Nephron progenitor cell (in vitro differentiated cells): ENCODE measurements at regions not wholly inside any gene's neighbourhood (a gene's known extent, or its start where the extent isn't known, plus 50 kb on each side); places are given as distances from the start of the nearest gene placed in this dataset.
"Not testable (repeated sequence)": the region's sequence is repeated elsewhere in the genome, so short reads cannot be mapped to it uniquely, and the experiment has no call there.

Experiments used
- DNase-seq: peaks from one replicate; pipeline ENCODE4 v3.0.0; 2021
- H3K27ac Mint-ChIP-seq: 2 replicates; pipeline ENCODE4 v1.8.0; 2021; ENCODE audit warnings: mild to moderate bottlenecking, moderate library complexity, mixed read lengths
- H3K27me3 Mint-ChIP-seq: 2 replicates; pipeline ENCODE4 v1.8.0; 2021; ENCODE audit warnings: mild to moderate bottlenecking, low read depth, mixed read lengths; ENCODE audit not compliant: poor library complexity
- H3K36me3 Mint-ChIP-seq: 2 replicates; pipeline ENCODE4 v1.8.0; 2021; ENCODE audit warnings: low read depth, mixed read lengths
- H3K4me1 Mint-ChIP-seq: 2 replicates; pipeline ENCODE4 v1.8.0; 2021; ENCODE audit warnings: mixed read lengths
- H3K4me3 Mint-ChIP-seq: 2 replicates; pipeline ENCODE4 v1.8.0; 2021; ENCODE audit warnings: mild to moderate bottlenecking, moderate library complexity, mixed read lengths
- H3K9me3 Mint-ChIP-seq: 2 replicates; pipeline ENCODE4 v1.8.0; 2021; ENCODE audit warnings: mild to moderate bottlenecking, moderate library complexity, mixed read lengths
- CTCF ChIP-seq: fragments of 200-600 bp; sonication (generic); IDR thresholded peaks from 2 replicates; pipeline ENCODE4 v1.5.0; 2021; ENCODE audit warnings: antibody characterized with exemption

- peaks cover 24% of the 10 kb centered on the region for H3K27me3 Mint-ChIP-seq
- no peaks in the 10 kb centered on the region for H3K36me3 Mint-ChIP-seq
- no peak for TF ChIP-seq CTCF
- H3K27ac Mint-ChIP-seq: no peak overlapping the region
- H3K4me3 Mint-ChIP-seq: no peak overlapping the region
- H3K4me1 Mint-ChIP-seq: peaks cover 47% of the 10 kb centered on the region
- no peak for DNase-seq
- no peaks in the 10 kb centered on the region for H3K9me3 Mint-ChIP-seq
Observed at GRCh38 chr6:167405778-167406532, 81.1 kb downstream of the TTLL2 start.

DNA sequence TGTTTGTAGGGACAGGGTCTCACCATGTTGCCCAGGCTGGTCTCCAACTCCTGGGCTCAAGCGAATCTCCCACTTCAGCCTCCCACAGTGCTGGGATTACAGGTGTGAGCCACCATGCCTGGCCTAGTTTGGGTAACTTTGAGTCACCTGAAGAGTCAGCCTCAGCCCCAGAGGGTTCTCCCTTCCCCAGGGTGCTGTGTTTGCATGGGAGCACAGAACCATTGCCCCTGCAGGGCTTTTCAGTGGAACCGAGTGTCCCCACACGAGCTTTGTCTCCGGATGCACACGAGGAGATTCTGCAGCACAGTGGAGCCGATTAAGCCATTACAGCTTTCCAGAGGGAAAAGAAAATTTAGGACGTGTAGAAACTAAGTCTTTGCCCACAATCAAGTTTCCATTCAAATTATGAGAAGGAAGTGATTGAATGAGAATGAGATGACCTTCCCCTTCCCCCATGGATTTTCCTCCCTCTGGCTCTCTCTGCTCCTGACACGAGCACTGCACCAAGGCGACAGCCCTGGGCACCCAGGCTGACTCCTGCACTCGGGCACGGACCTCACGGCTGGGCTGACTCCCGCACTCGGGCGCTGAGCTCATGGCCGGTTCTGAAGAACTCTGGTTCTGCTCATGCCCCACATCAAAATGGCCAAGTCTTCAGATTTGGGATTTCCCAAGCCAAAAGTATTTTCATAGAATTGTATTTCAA lies 81.8 kb downstream of the TTLL2 start:
- DNase-seq, H3K27ac Mint-ChIP-seq, H3K9me3 Mint-ChIP-seq, H3K4me3 Mint-ChIP-seq, H3K36me3 Mint-ChIP-seq: not testable (repeated sequence)
- H3K27me3 Mint-ChIP-seq: peaks cover 20% of the 10 kb centered on the region
- peaks cover 47% of the 10 kb centered on the region for H3K4me1 Mint-ChIP-seq

GRCh38 chr6:167407239-167408064 lies 82.6 kb downstream of the TTLL2 start:
- Mint-ChIP-seq H3K27ac (no peak overlapping the region), H3K27me3 (peaks cover 19% of the 10 kb centered on the region), H3K36me3 (no peaks in the 10 kb centered on the region), H3K9me3 (no peaks in the 10 kb centered on the region), H3K4me1 (peaks cover 39% of the 10 kb centered on the region), H3K4me3 (no peak overlapping the region)
- TF ChIP-seq CTCF: no peak
- DNase-seq: no peak

- peaks cover 37% of the 10 kb centered on the region for H3K4me1 Mint-ChIP-seq
- no peak for TF ChIP-seq CTCF
- no peak overlapping the region for H3K4me3 Mint-ChIP-seq
- DNase-seq: no peak
- no peak overlapping the region for H3K27ac Mint-ChIP-seq
- H3K27me3 Mint-ChIP-seq: peaks cover 24% of the 10 kb centered on the region
- H3K36me3 Mint-ChIP-seq: no peaks in the 10 kb centered on the region
- no peaks in the 10 kb centered on the region for H3K9me3 Mint-ChIP-seq
Observed at GRCh38 chr6:167408235-167408869, 83.5 kb downstream of the TTLL2 start.

- H3K4me1 Mint-ChIP-seq: peaks cover 30% of the 10 kb centered on the region
- no peak overlapping the region for H3K4me3 Mint-ChIP-seq
- H3K9me3 Mint-ChIP-seq: no peaks in the 10 kb centered on the region
- peaks cover 19% of the 10 kb centered on the region for H3K27me3 Mint-ChIP-seq
- no peak for DNase-seq
- no peak overlapping the region for H3K27ac Mint-ChIP-seq
- TF ChIP-seq CTCF: no peak
- H3K36me3 Mint-ChIP-seq: no peaks in the 10 kb centered on the region
Observed at GRCh38 chr6:167409079-167409478, 84.2 kb downstream of the TTLL2 start.

- no peak for DNase-seq
- Mint-ChIP-seq H3K4me3 (no peak overlapping the region), H3K27ac (no peak overlapping the region), H3K9me3 (no peaks in the 10 kb centered on the region), H3K36me3 (no peaks in the 10 kb centered on the region), H3K4me1 (peaks cover 26% of the 10 kb centered on the region), H3K27me3 (peaks cover 14% of the 10 kb centered on the region)
- no peak for TF ChIP-seq CTCF
Observed at GRCh38 chr6:167409694-167410093, 84.8 kb downstream of the TTLL2 start.
